Calu3 (cell line): ENCODE measurements at regions not wholly inside any gene's neighbourhood (a gene's known extent, or its start where the extent isn't known, plus 50 kb on each side); places are given as distances from the start of the nearest gene placed in this dataset.

Source experiments
- BruUV-seq: library from RNA; stranded (reverse); fragments of 400-500 nt; replicated peaks from 2 replicates; lab custom pipeline; 2021; lab: Mats Ljungman, UMichigan
- CTCF ChIA-PET: fragments of 300-600 bp; sonication (Branson Sonifier 250); formaldehyde crosslinking; loops from one replicate; lab custom pipeline; 2022; ENCODE audit warnings: antibody characterized with exemption; lab: Charles Lee
- DNase-seq: peaks from one replicate; pipeline ENCODE4 v3.0.0; 2022
- H3K27ac Mint-ChIP-seq: one replicate; pipeline ENCODE4 v1.8.0; 2022; ENCODE audit warnings: mixed read lengths; ENCODE audit not compliant: unreplicated experiment
- H3K27me3 Mint-ChIP-seq: one replicate; pipeline ENCODE4 v1.8.0; 2022; ENCODE audit warnings: mixed read lengths; ENCODE audit not compliant: unreplicated experiment
- H3K36me3 Mint-ChIP-seq: one replicate; pipeline ENCODE4 v1.8.0; 2022; ENCODE audit warnings: mild to moderate bottlenecking, moderate library complexity, mixed read lengths; ENCODE audit not compliant: insufficient read depth, unreplicated experiment
- H3K4me1 Mint-ChIP-seq: one replicate; pipeline ENCODE4 v1.8.0; 2022; ENCODE audit warnings: mild to moderate bottlenecking, low read depth, mixed read lengths; ENCODE audit not compliant: unreplicated experiment
- H3K4me3 Mint-ChIP-seq: one replicate; pipeline ENCODE4 v1.8.0; 2022; ENCODE audit warnings: mild to moderate bottlenecking, low read depth, moderate library complexity, mixed read lengths; ENCODE audit not compliant: unreplicated experiment
- H3K9me3 Mint-ChIP-seq: one replicate; pipeline ENCODE4 v1.8.0; 2022; ENCODE audit warnings: low read depth, mixed read lengths; ENCODE audit not compliant: unreplicated experiment
- CTCF ChIP-seq: fragments of 200-600 bp; IDR thresholded peaks from one replicate; pipeline ENCODE4 v1.8.0; 2022; ENCODE audit warnings: antibody characterized with exemption; ENCODE audit not compliant: unreplicated experiment
- intact Hi-C: fragments of 100-400 bp; cut with micrococcal nuclease; formaldehyde crosslinking; loops from one replicate; pipeline ENCODE4 v1.10.0; 2022; ENCODE audit not compliant: unreplicated experiment

GRCh38 chr19:31604493-31605040, 255.3 kb upstream of the TSHZ3 start:
- Mint-ChIP-seq H3K4me3 (no peak overlapping the region), H3K27ac (no peak overlapping the region), H3K36me3 (no peaks in the 10 kb centered on the region), H3K4me1 (no peaks in the 10 kb centered on the region), H3K9me3 (peaks cover 8% of the 10 kb centered on the region), H3K27me3 (no peaks in the 10 kb centered on the region)
- no peak for TF ChIP-seq CTCF
- intact Hi-C loops: no loop called here
- no TSS peak for BruUV-seq
- CTCF ChIA-PET: no interaction called here
- no peak for DNase-seq

DNA sequence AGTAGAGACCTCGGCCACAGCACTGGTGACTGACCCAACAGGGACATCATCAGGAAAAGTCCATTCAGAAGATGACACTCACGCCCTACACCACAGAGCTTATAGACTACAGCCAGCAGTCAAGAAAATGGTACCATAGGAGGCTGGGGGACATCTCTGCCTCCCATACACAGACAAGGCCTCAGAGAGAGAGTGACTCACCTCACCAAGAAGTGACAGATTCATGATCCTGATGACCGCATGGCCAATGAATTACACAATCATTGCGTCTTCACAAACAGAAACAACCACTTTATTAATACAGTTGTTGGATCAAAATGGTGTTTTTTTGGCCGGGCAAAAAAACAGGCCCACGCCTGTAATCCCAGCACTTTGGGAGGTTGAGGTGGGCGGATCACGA, 260.8 kb upstream of the TSHZ3 start:
- Mint-ChIP-seq H3K27me3 (no peaks in the 10 kb centered on the region), H3K9me3 (peaks cover 14% of the 10 kb centered on the region), H3K4me3 (no peak overlapping the region), H3K36me3 (no peaks in the 10 kb centered on the region), H3K27ac (no peak overlapping the region), H3K4me1 (no peaks in the 10 kb centered on the region)
- no peak for TF ChIP-seq CTCF
- DNase-seq: no peak
- intact Hi-C loops: no loop called here
- CTCF ChIA-PET: no interaction called here
- BruUV-seq: no TSS peak

DNA sequence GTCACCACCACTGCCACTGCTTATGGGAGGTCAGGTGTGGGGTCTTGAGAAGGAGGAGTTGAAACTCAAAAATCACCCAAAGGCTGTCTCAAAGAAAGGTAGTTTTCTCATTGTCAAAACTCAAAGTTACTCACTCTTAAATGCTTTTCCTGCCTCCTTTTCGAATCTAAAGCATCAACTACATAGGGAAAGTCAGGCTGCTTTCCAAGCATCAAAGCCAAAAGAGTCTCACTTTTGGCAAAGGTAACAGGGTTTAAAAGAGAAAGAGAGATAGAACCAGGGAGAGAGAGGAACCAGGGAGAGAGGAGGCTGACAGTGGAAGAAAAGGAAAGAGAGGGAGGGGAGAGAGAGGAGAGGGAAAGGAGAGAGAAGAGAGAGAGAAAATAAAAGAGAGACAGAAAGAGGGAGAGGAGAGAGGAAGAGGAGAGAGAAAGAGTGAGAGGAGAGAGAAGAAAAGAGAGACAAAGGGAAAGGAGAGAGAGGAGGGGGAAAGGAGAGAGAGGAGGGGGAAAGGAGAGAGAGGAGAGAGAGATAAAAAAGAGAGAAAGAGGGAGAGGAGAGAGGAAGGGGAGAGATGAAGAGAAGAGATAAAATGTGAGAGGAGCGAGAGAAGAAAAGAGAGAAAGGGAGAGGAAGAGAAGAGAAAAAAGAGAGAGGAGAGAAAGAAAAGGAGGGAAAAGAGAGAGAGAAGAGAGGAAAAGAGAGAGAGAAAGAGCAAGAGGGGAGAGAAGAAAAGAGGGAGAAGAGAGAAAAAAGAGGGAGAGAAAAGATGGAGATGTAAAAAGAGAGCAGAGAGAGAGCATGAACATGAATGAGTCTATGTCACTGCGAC, 262.0 kb upstream of the TSHZ3 start:
- H3K27me3 Mint-ChIP-seq: no peaks in the 10 kb centered on the region
- CTCF ChIA-PET: no interaction called here
- no peak for TF ChIP-seq CTCF
- H3K27ac Mint-ChIP-seq: no peak overlapping the region
- no peak for DNase-seq
- no peaks in the 10 kb centered on the region for H3K36me3 Mint-ChIP-seq
- peaks cover 13% of the 10 kb centered on the region for H3K9me3 Mint-ChIP-seq
- BruUV-seq: no TSS peak
- intact Hi-C loops: no loop called here
- H3K4me1 Mint-ChIP-seq: no peaks in the 10 kb centered on the region
- H3K4me3 Mint-ChIP-seq: no peak overlapping the region

DNA sequence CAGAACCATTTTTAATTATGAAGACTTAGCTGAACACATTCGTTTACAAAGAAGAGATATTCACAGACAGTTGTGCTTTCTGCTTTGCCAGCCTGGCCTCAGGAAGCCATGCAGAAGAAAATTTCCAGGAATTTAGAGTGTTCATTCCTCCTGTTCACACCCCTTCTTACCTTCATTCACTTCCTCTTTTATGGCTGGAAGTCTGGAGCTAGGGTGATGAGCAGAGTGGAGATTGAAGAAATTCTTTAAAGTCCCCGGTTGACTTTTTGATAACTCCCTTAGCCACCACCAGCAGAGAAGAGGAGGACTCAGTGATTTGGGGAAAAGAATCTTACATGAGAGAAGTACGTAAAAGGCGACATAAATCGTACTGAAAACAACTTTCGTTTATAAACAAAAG, 263.6 kb upstream of the TSHZ3 start:
- no peaks in the 10 kb centered on the region for H3K4me1 Mint-ChIP-seq
- DNase-seq: no peak
- intact Hi-C loops: no loop called here
- no peaks in the 10 kb centered on the region for H3K27me3 Mint-ChIP-seq
- no peaks in the 10 kb centered on the region for H3K36me3 Mint-ChIP-seq
- no TSS peak for BruUV-seq
- CTCF ChIA-PET: no interaction called here
- H3K27ac Mint-ChIP-seq: no peak overlapping the region
- no peak overlapping the region for H3K4me3 Mint-ChIP-seq
- TF ChIP-seq CTCF: no peak
- peaks cover 10% of the 10 kb centered on the region for H3K9me3 Mint-ChIP-seq
